ENCODE measurements at regions not wholly inside any gene's neighbourhood (a gene's known extent, or its start where the extent isn't known, plus 50 kb on each side); places are given as distances from the start of the nearest gene placed in this dataset.
"Not testable (repeated sequence)": the region's sequence is repeated elsewhere in the genome, so short reads cannot be mapped to it uniquely, and the experiment has no call there.

- Mint-ChIP-seq H3K27me3 (no peaks in the 10 kb centered on the region), H3K36me3 (ENCODE audit: low read depth) (no peaks in the 10 kb centered on the region), H3K27ac (no peak overlapping the region), H3K4me1 (no peaks in the 10 kb centered on the region), H3K4me3 (no peak overlapping the region)
- no peak for ATAC-seq
- no peak for DNase-seq
- peaks cover 2% of the 10 kb centered on the region for H3K9me3 ChIP-seq (ENCODE audit: control insufficient read depth, low read length, poor library complexity, severe bottlenecking)
These were observed 1526.4 kb upstream of the NUDT12 start for GRCh38 chr5:105088961-105089360.

- Mint-ChIP-seq H3K27ac (no peak overlapping the region), H3K27me3 (no peaks in the 10 kb centered on the region), H3K36me3 (ENCODE audit: low read depth) (no peaks in the 10 kb centered on the region), H3K4me1 (no peaks in the 10 kb centered on the region), H3K4me3 (no peak overlapping the region)
- H3K9me3 ChIP-seq (ENCODE audit: control insufficient read depth, low read length, poor library complexity, severe bottlenecking): peaks cover 2% of the 10 kb centered on the region
- DNase-seq (no peak), ATAC-seq (no peak)
These were observed 1525.5 kb upstream of the NUDT12 start for GRCh38 chr5:105088102-105088501.

GRCh38 chr5:105057893-105058292 lies 1495.3 kb upstream of the NUDT12 start:
- Mint-ChIP-seq H3K27ac (no peak overlapping the region), H3K4me3 (no peak overlapping the region), H3K27me3 (no peaks in the 10 kb centered on the region), H3K4me1 (no peaks in the 10 kb centered on the region), H3K36me3 (ENCODE audit: low read depth) (no peaks in the 10 kb centered on the region)
- ATAC-seq: no peak
- H3K9me3 ChIP-seq (ENCODE audit: control insufficient read depth, low read length, poor library complexity, severe bottlenecking): no peaks in the 10 kb centered on the region
- DNase-seq: no peak

- H3K4me3 Mint-ChIP-seq: no peak overlapping the region
- DNase-seq (no peak), ATAC-seq (no peak)
- no peak overlapping the region for H3K27ac Mint-ChIP-seq
- H3K27me3 Mint-ChIP-seq: no peaks in the 10 kb centered on the region
- no peaks in the 10 kb centered on the region for H3K36me3 Mint-ChIP-seq (ENCODE audit: low read depth)
- H3K4me1 Mint-ChIP-seq: no peaks in the 10 kb centered on the region
- no peaks in the 10 kb centered on the region for H3K9me3 ChIP-seq (ENCODE audit: control insufficient read depth, low read length, poor library complexity, severe bottlenecking)
These were observed 1494.4 kb upstream of the NUDT12 start for GRCh38 chr5:105057001-105057436.

GRCh38 chr5:105054406-105054805 lies 1491.8 kb upstream of the NUDT12 start:
- no peak overlapping the region for H3K4me3 Mint-ChIP-seq
- no peak overlapping the region for H3K27ac Mint-ChIP-seq
- H3K9me3 ChIP-seq (ENCODE audit: control insufficient read depth, low read length, poor library complexity, severe bottlenecking): no peaks in the 10 kb centered on the region
- H3K36me3 Mint-ChIP-seq (ENCODE audit: low read depth): no peaks in the 10 kb centered on the region
- ATAC-seq (no peak), DNase-seq (no peak)
- no peaks in the 10 kb centered on the region for H3K27me3 Mint-ChIP-seq
- no peaks in the 10 kb centered on the region for H3K4me1 Mint-ChIP-seq

GRCh38 chr5:105042623-105043022 lies 1480.0 kb upstream of the NUDT12 start:
- DNase-seq (no peak), ATAC-seq (no peak)
- H3K27ac Mint-ChIP-seq: no peak overlapping the region
- H3K27me3 Mint-ChIP-seq: no peaks in the 10 kb centered on the region
- no peaks in the 10 kb centered on the region for H3K36me3 Mint-ChIP-seq (ENCODE audit: low read depth)
- no peak overlapping the region for H3K4me3 Mint-ChIP-seq
- no peaks in the 10 kb centered on the region for H3K9me3 ChIP-seq (ENCODE audit: control insufficient read depth, low read length, poor library complexity, severe bottlenecking)
- no peaks in the 10 kb centered on the region for H3K4me1 Mint-ChIP-seq

- DNase-seq; H3K27ac Mint-ChIP-seq; H3K27me3 Mint-ChIP-seq; H3K36me3 Mint-ChIP-seq (ENCODE audit: low read depth); H3K4me1 Mint-ChIP-seq; H3K4me3 Mint-ChIP-seq; H3K9me3 ChIP-seq (ENCODE audit: control insufficient read depth, low read length, poor library complexity, severe bottlenecking); ATAC-seq: not testable (repeated sequence)
These were observed 1474.2 kb upstream of the NUDT12 start for GRCh38 chr5:105036814-105037213.

- H3K9me3 ChIP-seq (ENCODE audit: control insufficient read depth, low read length, poor library complexity, severe bottlenecking): no peaks in the 10 kb centered on the region
- DNase-seq (no peak), ATAC-seq (no peak)
- Mint-ChIP-seq H3K4me1 (no peaks in the 10 kb centered on the region), H3K27ac (no peak overlapping the region), H3K36me3 (ENCODE audit: low read depth) (no peaks in the 10 kb centered on the region), H3K4me3 (no peak overlapping the region), H3K27me3 (no peaks in the 10 kb centered on the region)
These were observed 1471.8 kb upstream of the NUDT12 start for GRCh38 chr5:105034401-105034763.

GRCh38 chr5:105033637-105034400 lies 1471.2 kb upstream of the NUDT12 start:
- H3K4me1 Mint-ChIP-seq: no peaks in the 10 kb centered on the region
- DNase-seq (no peak), ATAC-seq (no peak)
- no peaks in the 10 kb centered on the region for H3K27me3 Mint-ChIP-seq
- no peak overlapping the region for H3K27ac Mint-ChIP-seq
- no peaks in the 10 kb centered on the region for H3K9me3 ChIP-seq (ENCODE audit: control insufficient read depth, low read length, poor library complexity, severe bottlenecking)
- H3K4me3 Mint-ChIP-seq: no peak overlapping the region
- H3K36me3 Mint-ChIP-seq (ENCODE audit: low read depth): no peaks in the 10 kb centered on the region

- Mint-ChIP-seq H3K4me3 (no peak overlapping the region), H3K4me1 (no peaks in the 10 kb centered on the region), H3K27me3 (no peaks in the 10 kb centered on the region), H3K27ac (no peak overlapping the region), H3K36me3 (ENCODE audit: low read depth) (no peaks in the 10 kb centered on the region)
- no peak for DNase-seq
- H3K9me3 ChIP-seq (ENCODE audit: control insufficient read depth, low read length, poor library complexity, severe bottlenecking): no peaks in the 10 kb centered on the region
- ATAC-seq: no peak
These were observed 1470.3 kb upstream of the NUDT12 start for GRCh38 chr5:105032917-105033316.

- Mint-ChIP-seq H3K27me3 (no peaks in the 10 kb centered on the region), H3K4me3 (no peak overlapping the region), H3K36me3 (ENCODE audit: low read depth) (no peaks in the 10 kb centered on the region), H3K27ac (no peak overlapping the region), H3K4me1 (no peaks in the 10 kb centered on the region)
- no peak for ATAC-seq
- no peaks in the 10 kb centered on the region for H3K9me3 ChIP-seq (ENCODE audit: control insufficient read depth, low read length, poor library complexity, severe bottlenecking)
- DNase-seq: no peak
These were observed 1467.6 kb upstream of the NUDT12 start for GRCh38 chr5:105030153-105030552.

GRCh38 chr5:105015098-105015497 lies 1452.5 kb upstream of the NUDT12 start:
- ATAC-seq (no peak), DNase-seq (no peak)
- Mint-ChIP-seq H3K36me3 (ENCODE audit: low read depth) (no peaks in the 10 kb centered on the region), H3K27me3 (no peaks in the 10 kb centered on the region), H3K4me1 (no peaks in the 10 kb centered on the region), H3K27ac (no peak overlapping the region), H3K4me3 (no peak overlapping the region)
- peaks cover 2% of the 10 kb centered on the region for H3K9me3 ChIP-seq (ENCODE audit: control insufficient read depth, low read length, poor library complexity, severe bottlenecking)

- Mint-ChIP-seq H3K27me3 (no peaks in the 10 kb centered on the region), H3K4me3 (no peak overlapping the region), H3K36me3 (ENCODE audit: low read depth) (no peaks in the 10 kb centered on the region), H3K27ac (no peak overlapping the region), H3K4me1 (no peaks in the 10 kb centered on the region)
- no peaks in the 10 kb centered on the region for H3K9me3 ChIP-seq (ENCODE audit: control insufficient read depth, low read length, poor library complexity, severe bottlenecking)
- DNase-seq (no peak), ATAC-seq (no peak)
These were observed 1436.0 kb upstream of the NUDT12 start for GRCh38 chr5:104998572-104998971.

- Mint-ChIP-seq H3K4me1 (no peaks in the 10 kb centered on the region), H3K36me3 (ENCODE audit: low read depth) (no peaks in the 10 kb centered on the region), H3K4me3 (no peak overlapping the region), H3K27me3 (no peaks in the 10 kb centered on the region), H3K27ac (no peak overlapping the region)
- no peaks in the 10 kb centered on the region for H3K9me3 ChIP-seq (ENCODE audit: control insufficient read depth, low read length, poor library complexity, severe bottlenecking)
- no peak for ATAC-seq
- DNase-seq: no peak
These were observed 1435.6 kb upstream of the NUDT12 start for GRCh38 chr5:104998169-104998568.
